ENCODE measurements at regions not wholly inside any gene's neighbourhood (a gene's known extent, or its start where the extent isn't known, plus 50 kb on each side); places are given as distances from the start of the nearest gene placed in this dataset.

DNA sequence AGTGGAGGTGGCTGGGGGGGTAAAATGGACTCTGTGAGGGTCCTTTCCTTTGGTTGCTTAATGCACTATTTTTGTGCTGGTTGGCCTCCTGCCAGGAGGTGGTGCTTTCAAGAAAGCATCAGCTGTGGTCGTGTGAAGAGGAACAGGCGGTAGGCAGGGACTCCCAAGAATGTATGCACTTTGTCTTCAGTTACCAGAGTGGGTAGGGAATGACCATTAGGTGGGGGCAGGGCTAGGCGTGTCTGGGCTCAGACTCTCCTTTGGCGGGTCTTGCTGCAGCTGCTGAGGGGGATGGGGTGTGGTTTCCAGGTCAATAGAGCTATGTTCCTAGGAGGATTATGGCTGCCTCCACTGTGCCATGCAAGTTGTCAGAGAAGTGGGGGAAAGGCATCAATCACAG lies 509.0 kb downstream of the PCDH19 start:
- Histone ChIP-seq H3K36me3 (ENCODE audit: control insufficient read depth in 2 of 2, insufficient read depth in 1 of 2, low read length in 2 of 2) (no peaks in the 10 kb centered on the region), H3K4me1 (ENCODE audit: control insufficient read depth, insufficient read depth, low read length) (no peaks in the 10 kb centered on the region)
- CTCF ChIA-PET: no interaction called here

DNA sequence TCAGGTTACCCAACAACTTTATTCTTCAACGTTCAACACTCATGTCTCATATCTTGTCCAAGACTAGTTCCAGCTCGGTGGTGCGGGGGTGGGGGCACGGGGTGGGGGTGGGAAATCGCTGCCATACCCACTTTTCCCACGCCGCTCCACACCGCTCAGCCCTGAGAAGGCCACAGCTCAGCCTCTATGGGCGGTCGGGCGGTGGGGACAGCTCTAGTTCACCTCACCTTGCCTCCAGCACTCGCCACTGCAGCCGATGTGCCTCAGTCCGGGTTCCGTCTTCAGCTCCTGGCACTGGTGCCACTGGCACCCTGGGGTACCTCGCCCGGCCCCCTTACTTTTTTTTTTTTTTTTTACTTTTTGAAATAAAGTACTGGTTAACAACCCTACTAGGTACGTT lies 522.2 kb downstream of the PCDH19 start:
- Histone ChIP-seq H3K9me3 (ENCODE audit: control insufficient read depth, insufficient read depth, low read depth, low read length) (no peaks in the 10 kb centered on the region), H3K27ac (ENCODE audit: extremely low read depth, low read depth, low read length) (no peak overlapping the region), H3K4me1 (ENCODE audit: control insufficient read depth, insufficient read depth, low read length) (no peaks in the 10 kb centered on the region), H3K4me3 (ENCODE audit: low read depth, low read length) (no peak overlapping the region), H3K36me3 (ENCODE audit: control insufficient read depth in 2 of 2, insufficient read depth in 1 of 2, low read length in 2 of 2) (no peaks in the 10 kb centered on the region)
- ChIA-PET CTCF (no interaction called here), POLR2A (no interaction called here)
- TF ChIP-seq ZNF521 (tag by site-specific recombination; IDR thresholded peaks at IDR 0.05): no peak
- TF ChIP-seq HOXA7 (CRISPR knock-in tag; IDR thresholded peaks at IDR 0.05; ENCODE audit: borderline replicate concordance): no peak
- no peak for TF ChIP-seq ZNF707 (tag by site-specific recombination; IDR thresholded peaks at IDR 0.05)
- TF ChIP-seq, protein P1, sequence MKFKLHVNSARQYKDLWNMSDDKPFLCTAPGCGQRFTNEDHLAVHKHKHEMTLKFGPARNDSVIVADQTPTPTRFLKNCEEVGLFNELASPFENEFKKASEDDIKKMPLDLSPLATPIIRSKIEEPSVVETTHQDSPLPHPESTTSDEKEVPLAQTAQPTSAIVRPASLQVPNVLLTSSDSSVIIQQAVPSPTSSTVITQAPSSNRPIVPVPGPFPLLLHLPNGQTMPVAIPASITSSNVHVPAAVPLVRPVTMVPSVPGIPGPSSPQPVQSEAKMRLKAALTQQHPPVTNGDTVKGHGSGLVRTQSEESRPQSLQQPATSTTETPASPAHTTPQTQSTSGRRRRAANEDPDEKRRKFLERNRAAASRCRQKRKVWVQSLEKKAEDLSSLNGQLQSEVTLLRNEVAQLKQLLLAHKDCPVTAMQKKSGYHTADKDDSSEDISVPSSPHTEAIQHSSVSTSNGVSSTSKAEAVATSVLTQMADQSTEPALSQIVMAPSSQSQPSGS (tag by site-specific recombination; IDR thresholded peaks at IDR 0.05; ENCODE audit: low read depth): no peak
- TF ChIP-seq, protein P2, sequence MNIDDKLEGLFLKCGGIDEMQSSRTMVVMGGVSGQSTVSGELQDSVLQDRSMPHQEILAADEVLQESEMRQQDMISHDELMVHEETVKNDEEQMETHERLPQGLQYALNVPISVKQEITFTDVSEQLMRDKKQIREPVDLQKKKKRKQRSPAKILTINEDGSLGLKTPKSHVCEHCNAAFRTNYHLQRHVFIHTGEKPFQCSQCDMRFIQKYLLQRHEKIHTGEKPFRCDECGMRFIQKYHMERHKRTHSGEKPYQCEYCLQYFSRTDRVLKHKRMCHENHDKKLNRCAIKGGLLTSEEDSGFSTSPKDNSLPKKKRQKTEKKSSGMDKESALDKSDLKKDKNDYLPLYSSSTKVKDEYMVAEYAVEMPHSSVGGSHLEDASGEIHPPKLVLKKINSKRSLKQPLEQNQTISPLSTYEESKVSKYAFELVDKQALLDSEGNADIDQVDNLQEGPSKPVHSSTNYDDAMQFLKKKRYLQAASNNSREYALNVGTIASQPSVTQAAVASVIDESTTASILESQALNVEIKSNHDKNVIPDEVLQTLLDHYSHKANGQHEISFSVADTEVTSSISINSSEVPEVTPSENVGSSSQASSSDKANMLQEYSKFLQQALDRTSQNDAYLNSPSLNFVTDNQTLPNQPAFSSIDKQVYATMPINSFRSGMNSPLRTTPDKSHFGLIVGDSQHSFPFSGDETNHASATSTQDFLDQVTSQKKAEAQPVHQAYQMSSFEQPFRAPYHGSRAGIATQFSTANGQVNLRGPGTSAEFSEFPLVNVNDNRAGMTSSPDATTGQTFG (tag by site-specific recombination; IDR thresholded peaks at IDR 0.05; ENCODE audit: borderline replicate concordance): no peak
- TF ChIP-seq KLF9 (tag by site-specific recombination; IDR thresholded peaks at IDR 0.05; ENCODE audit: low read depth): no peak
- no peak for TF ChIP-seq ZFHX2 (tag by site-specific recombination; conservative IDR thresholded peaks at IDR 0.05)
- TF ChIP-seq SCRT2 (tag by site-specific recombination; IDR thresholded peaks at IDR 0.05): no peak
- TF ChIP-seq, protein P3, sequence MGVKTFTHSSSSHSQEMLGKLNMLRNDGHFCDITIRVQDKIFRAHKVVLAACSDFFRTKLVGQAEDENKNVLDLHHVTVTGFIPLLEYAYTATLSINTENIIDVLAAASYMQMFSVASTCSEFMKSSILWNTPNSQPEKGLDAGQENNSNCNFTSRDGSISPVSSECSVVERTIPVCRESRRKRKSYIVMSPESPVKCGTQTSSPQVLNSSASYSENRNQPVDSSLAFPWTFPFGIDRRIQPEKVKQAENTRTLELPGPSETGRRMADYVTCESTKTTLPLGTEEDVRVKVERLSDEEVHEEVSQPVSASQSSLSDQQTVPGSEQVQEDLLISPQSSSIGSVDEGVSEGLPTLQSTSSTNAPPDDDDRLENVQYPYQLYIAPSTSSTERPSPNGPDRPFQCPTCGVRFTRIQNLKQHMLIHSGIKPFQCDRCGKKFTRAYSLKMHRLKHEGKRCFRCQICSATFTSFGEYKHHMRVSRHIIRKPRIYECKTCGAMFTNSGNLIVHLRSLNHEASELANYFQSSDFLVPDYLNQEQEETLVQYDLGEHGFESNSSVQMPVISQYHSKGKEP (tag by site-specific recombination; IDR thresholded peaks at IDR 0.05): no peak
- TF ChIP-seq, protein P4, sequence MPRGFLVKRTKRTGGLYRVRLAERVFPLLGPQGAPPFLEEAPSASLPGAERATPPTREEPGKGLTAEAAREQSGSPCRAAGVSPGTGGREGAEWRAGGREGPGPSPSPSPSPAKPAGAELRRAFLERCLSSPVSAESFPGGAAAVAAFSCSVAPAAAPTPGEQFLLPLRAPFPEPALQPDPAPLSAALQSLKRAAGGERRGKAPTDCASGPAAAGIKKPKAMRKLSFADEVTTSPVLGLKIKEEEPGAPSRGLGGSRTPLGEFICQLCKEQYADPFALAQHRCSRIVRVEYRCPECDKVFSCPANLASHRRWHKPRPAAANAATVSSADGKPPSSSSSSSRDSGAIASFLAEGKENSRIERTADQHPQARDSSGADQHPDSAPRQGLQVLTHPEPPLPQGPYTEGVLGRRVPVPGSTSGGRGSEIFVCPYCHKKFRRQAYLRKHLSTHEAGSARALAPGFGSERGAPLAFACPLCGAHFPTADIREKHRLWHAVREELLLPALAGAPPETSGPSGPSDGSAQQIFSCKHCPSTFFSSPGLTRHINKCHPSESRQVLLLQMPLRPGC (tag by site-specific recombination; IDR thresholded peaks at IDR 0.05): no peak
- TF ChIP-seq, protein P5, sequence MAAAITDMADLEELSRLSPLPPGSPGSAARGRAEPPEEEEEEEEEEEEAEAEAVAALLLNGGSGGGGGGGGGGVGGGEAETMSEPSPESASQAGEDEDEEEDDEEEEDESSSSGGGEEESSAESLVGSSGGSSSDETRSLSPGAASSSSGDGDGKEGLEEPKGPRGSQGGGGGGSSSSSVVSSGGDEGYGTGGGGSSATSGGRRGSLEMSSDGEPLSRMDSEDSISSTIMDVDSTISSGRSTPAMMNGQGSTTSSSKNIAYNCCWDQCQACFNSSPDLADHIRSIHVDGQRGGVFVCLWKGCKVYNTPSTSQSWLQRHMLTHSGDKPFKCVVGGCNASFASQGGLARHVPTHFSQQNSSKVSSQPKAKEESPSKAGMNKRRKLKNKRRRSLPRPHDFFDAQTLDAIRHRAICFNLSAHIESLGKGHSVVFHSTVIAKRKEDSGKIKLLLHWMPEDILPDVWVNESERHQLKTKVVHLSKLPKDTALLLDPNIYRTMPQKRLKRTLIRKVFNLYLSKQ (tag by site-specific recombination; IDR thresholded peaks at IDR 0.05; ENCODE audit: borderline replicate concordance): no peak
- no peak for TF ChIP-seq ZFP3 (tag by site-specific recombination; IDR thresholded peaks at IDR 0.05; ENCODE audit: low read depth)
- no peak for TF ChIP-seq ZXDB (tag by site-specific recombination; IDR thresholded peaks at IDR 0.05)

More for the DNA sequence above, 509.0 kb downstream of the PCDH19 start:
- POLR2A ChIA-PET: no interaction called here
- TF ChIP-seq, protein P6, sequence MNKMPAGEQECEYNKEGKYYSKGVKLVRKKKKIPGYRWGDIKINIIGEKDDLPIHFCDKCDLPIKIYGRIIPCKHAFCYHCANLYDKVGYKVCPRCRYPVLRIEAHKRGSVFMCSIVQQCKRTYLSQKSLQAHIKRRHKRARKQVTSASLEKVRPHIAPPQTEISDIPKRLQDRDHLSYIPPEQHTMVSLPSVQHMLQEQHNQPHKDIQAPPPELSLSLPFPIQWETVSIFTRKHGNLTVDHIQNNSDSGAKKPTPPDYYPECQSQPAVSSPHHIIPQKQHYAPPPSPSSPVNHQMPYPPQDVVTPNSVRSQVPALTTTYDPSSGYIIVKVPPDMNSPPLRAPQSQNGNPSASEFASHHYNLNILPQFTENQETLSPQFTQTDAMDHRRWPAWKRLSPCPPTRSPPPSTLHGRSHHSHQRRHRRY (tag by site-specific recombination; IDR thresholded peaks at IDR 0.05): no peak
- no peak for TF ChIP-seq ZNF843 (tag by site-specific recombination; IDR thresholded peaks at IDR 0.05)
- no peak for TF ChIP-seq ZNF239 (tag by site-specific recombination; IDR thresholded peaks at IDR 0.05)
- TF ChIP-seq ZNF670 (tag by site-specific recombination; IDR thresholded peaks at IDR 0.05; ENCODE audit: low read depth): no peak
- TF ChIP-seq, protein P1 (tag by site-specific recombination; IDR thresholded peaks at IDR 0.05; ENCODE audit: low read depth): no peak
- no peak for TF ChIP-seq ZNF23 (tag by site-specific recombination; IDR thresholded peaks at IDR 0.05; ENCODE audit: borderline replicate concordance)
- TF ChIP-seq ZNF777 (tag by site-specific recombination; IDR thresholded peaks at IDR 0.05; ENCODE audit: borderline replicate concordance): no peak
- TF ChIP-seq, protein P7, sequence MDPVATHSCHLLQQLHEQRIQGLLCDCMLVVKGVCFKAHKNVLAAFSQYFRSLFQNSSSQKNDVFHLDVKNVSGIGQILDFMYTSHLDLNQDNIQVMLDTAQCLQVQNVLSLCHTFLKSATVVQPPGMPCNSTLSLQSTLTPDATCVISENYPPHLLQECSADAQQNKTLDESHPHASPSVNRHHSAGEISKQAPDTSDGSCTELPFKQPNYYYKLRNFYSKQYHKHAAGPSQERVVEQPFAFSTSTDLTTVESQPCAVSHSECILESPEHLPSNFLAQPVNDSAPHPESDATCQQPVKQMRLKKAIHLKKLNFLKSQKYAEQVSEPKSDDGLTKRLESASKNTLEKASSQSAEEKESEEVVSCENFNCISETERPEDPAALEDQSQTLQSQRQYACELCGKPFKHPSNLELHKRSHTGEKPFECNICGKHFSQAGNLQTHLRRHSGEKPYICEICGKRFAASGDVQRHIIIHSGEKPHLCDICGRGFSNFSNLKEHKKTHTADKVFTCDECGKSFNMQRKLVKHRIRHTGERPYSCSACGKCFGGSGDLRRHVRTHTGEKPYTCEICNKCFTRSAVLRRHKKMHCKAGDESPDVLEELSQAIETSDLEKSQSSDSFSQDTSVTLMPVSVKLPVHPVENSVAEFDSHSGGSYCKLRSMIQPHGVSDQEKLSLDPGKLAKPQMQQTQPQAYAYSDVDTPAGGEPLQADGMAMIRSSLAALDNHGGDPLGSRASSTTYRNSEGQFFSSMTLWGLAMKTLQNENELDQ (tag by site-specific recombination; IDR thresholded peaks at IDR 0.05; ENCODE audit: low read depth): no peak
- no peak for TF ChIP-seq WT1 (tag by site-specific recombination; IDR thresholded peaks at IDR 0.05)
- TF ChIP-seq SALL2 (tag by site-specific recombination; IDR thresholded peaks at IDR 0.05; ENCODE audit: borderline replicate concordance): no peak
- no peak for TF ChIP-seq ZNF76 (tag by site-specific recombination; IDR thresholded peaks at IDR 0.05; ENCODE audit: borderline replicate concordance, low read depth)
- no peak for TF ChIP-seq ZNF211 (tag by site-specific recombination; IDR thresholded peaks at IDR 0.05; ENCODE audit: low read depth)
- H3K4me3 ChIP-seq (ENCODE audit: low read depth, low read length): no peak overlapping the region
- H3K27ac ChIP-seq (ENCODE audit: extremely low read depth, low read depth, low read length): no peak overlapping the region
- no peaks in the 10 kb centered on the region for H3K9me3 ChIP-seq (ENCODE audit: control insufficient read depth, insufficient read depth, low read depth, low read length)

Measured in HEK293 (cell line).